ENCODE measurements at regions not wholly inside any gene's neighbourhood (a gene's known extent, or its start where the extent isn't known, plus 50 kb on each side); places are given as distances from the start of the nearest gene placed in this dataset.
"Not testable (repeated sequence)": the region's sequence is repeated elsewhere in the genome, so short reads cannot be mapped to it uniquely, and the experiment has no call there.

DNA sequence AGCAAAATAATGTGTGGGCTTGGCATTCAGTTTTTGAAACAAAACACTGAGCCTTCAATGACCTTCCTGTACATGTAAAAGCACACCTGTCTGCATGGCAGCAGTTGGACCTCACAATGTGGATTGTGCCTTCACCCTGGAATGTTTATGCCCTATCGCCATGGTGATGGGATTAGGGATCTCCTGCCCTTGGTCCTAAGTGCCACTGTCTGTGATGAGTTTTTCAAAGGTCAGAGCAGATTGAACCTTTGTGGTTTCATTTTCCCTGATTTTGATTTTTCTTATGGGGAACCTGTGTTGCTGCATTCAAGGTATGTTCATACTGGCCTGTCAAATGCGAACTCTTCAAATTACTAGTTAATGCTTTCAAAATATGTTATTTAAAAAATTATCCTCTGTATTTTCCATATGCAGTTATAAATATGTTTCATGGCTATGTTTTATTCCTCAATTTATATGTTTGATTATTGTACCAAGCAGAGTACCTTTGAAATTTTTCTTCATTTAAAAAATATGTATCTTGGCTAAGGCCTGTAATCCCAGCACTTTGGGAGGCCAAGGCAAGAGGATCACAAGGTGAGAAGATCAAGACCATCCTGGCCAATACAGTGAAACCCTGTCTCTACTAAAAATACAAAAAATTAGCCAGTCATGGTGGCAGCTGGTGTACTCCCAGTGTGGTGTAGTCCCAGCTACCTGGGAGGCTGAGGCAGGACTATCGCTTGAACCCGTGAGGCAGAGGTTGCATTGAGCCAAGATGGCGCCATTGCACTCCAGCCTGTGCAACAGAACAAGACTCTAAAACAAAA lies 969.7 kb downstream of the TUBA3C start:
- TF ChIP-seq, protein P1, sequence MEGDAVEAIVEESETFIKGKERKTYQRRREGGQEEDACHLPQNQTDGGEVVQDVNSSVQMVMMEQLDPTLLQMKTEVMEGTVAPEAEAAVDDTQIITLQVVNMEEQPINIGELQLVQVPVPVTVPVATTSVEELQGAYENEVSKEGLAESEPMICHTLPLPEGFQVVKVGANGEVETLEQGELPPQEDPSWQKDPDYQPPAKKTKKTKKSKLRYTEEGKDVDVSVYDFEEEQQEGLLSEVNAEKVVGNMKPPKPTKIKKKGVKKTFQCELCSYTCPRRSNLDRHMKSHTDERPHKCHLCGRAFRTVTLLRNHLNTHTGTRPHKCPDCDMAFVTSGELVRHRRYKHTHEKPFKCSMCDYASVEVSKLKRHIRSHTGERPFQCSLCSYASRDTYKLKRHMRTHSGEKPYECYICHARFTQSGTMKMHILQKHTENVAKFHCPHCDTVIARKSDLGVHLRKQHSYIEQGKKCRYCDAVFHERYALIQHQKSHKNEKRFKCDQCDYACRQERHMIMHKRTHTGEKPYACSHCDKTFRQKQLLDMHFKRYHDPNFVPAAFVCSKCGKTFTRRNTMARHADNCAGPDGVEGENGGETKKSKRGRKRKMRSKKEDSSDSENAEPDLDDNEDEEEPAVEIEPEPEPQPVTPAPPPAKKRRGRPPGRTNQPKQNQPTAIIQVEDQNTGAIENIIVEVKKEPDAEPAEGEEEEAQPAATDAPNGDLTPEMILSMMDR (conservative IDR thresholded peaks at IDR 0.05 in 1 of 2, IDR thresholded peaks at IDR 0.05 in 1 of 2; ENCODE audit: low read depth in 1 of 2, low read length in 2 of 2) = not testable (repeated sequence)
- TF ChIP-seq EZH2 (IDR thresholded peaks at IDR 0.05; ENCODE audit: low read length, missing control alignments) = not testable (repeated sequence)
